SK-N-SH treated with all-trans-retinoic acid at 6 μM for 48 hours (cell line): ENCODE measurements at regions not wholly inside any gene's neighbourhood (a gene's known extent, or its start where the extent isn't known, plus 50 kb on each side); places are given as distances from the start of the nearest gene placed in this dataset.

Experiments used
- BACH2 ChIP-seq: fragments of 250-450 bp; sonication (Bioruptor Pico); IDR thresholded peaks from 2 replicates; pipeline ENCODE4 v1.9.0; 2021; ENCODE audit warnings: mild to moderate bottlenecking, borderline replicate concordance
- TCF4 ChIP-seq: fragments of 250-450 bp; sonication (Bioruptor Pico); IDR thresholded peaks from 2 replicates; pipeline ENCODE4 v1.8.0; 2021; ENCODE audit warnings: mild to moderate bottlenecking, moderate library complexity, borderline replicate concordance
- TOX ChIP-seq: fragments of 250-450 bp; sonication (Bioruptor Pico); IDR thresholded peaks from 2 replicates; pipeline ENCODE4 v1.8.0; 2021; ENCODE audit warnings: mild to moderate bottlenecking, moderate library complexity, borderline replicate concordance
- ZC3H10 ChIP-seq: fragments of 250-450 bp; sonication (Bioruptor Pico); IDR thresholded peaks from 2 replicates; pipeline ENCODE4 v1.5.1; 2021; ENCODE audit warnings: mild to moderate bottlenecking, moderate library complexity
- ZNF70 ChIP-seq: fragments of 450-650 bp; formaldehyde crosslinking; IDR thresholded peaks from 2 replicates; pipeline ENCODE4 v1.5.0; 2020; ENCODE audit warnings: mild to moderate bottlenecking, moderate library complexity
- TF ChIP-seq, protein P1 (sequence below): fragments of 250-450 bp; sonication (Bioruptor Pico); IDR thresholded peaks from 2 replicates; pipeline ENCODE4 v1.5.1; 2020; ENCODE audit warnings: low read depth, mild to moderate bottlenecking, moderate library complexity

DNA sequence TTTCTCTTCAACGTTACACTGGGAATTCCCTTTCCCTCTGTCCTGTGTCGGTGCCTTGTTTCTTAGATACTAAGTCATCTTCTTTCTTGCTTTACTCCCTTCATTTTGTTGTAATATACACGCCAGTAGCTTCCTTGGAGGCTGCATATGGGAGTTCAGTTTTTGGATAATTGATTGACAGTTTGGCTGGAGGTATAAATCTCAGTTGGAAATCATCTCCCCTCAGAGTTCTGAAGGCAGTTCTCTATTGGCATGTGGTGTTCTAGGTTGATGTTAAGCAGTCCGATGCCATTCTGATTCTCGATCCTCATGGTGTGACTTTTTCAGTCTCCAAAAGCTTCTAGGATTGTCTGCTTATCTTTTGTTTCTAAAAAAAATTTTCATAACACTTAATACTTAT lies 152.5 kb upstream of the GLI2 start:
- no peak for TF ChIP-seq BACH2
- TF ChIP-seq ZNF70 (CRISPR knock-in tag), result no peak
- TF ChIP-seq, protein P1, sequence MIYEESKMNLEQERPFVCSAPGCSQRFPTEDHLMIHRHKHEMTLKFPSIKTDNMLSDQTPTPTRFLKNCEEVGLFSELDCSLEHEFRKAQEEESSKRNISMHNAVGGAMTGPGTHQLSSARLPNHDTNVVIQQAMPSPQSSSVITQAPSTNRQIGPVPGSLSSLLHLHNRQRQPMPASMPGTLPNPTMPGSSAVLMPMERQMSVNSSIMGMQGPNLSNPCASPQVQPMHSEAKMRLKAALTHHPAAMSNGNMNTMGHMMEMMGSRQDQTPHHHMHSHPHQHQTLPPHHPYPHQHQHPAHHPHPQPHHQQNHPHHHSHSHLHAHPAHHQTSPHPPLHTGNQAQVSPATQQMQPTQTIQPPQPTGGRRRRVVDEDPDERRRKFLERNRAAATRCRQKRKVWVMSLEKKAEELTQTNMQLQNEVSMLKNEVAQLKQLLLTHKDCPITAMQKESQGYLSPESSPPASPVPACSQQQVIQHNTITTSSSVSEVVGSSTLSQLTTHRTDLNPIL (CRISPR knock-in tag), result no peak
- TF ChIP-seq TCF4, result no peak
- no peak for TF ChIP-seq TOX (CRISPR knock-in tag)
- no peak for TF ChIP-seq ZC3H10 (CRISPR knock-in tag)
